Activated CD4-positive, alpha-beta memory T cell treated with anti-CD3 and anti-CD28 coated beads, Interleukin-2, amount 10 ng/mL, durations not matched to agents 7 days and 5 days (primary cell): ENCODE measurements at regions not wholly inside any gene's neighbourhood (a gene's known extent, or its start where the extent isn't known, plus 50 kb on each side); places are given as distances from the start of the nearest gene placed in this dataset.

Experiments
- CTCF ChIA-PET: fragments of 350-600 bp; sonication (Branson Sonifier 250); formaldehyde crosslinking; loops from one replicate; lab custom pipeline; 2021; ENCODE audit warnings: antibody characterized with exemption, inconsistent platforms; lab: Charles Lee
- POLR2A ChIA-PET: fragments of 350-600 bp; sonication (Branson Sonifier 250); formaldehyde crosslinking; loops from one replicate; lab custom pipeline; 2021; ENCODE audit warnings: antibody characterized with exemption; lab: Charles Lee
- DNase-seq: peaks from one replicate; pipeline ENCODE4 v3.0.0-alpha.2; 2020
- H3K27ac Mint-ChIP-seq: one replicate; pipeline ENCODE4 v1.8.0; 2021; ENCODE audit warnings: mild to moderate bottlenecking, mixed read lengths
- H3K27me3 Mint-ChIP-seq: one replicate; pipeline ENCODE4 v1.8.0; 2021; ENCODE audit warnings: mixed read lengths
- H3K36me3 Mint-ChIP-seq: one replicate; pipeline ENCODE4 v1.8.0; 2021; ENCODE audit warnings: low read depth, mixed read lengths
- H3K4me1 Mint-ChIP-seq: one replicate; pipeline ENCODE4 v1.8.0; 2021; ENCODE audit warnings: mixed read lengths
- H3K4me3 Mint-ChIP-seq: one replicate; pipeline ENCODE4 v1.8.0; 2021; ENCODE audit warnings: mild to moderate bottlenecking, mixed read lengths
- H3K9me3 Mint-ChIP-seq: one replicate; pipeline ENCODE4 v1.8.0; 2021; ENCODE audit warnings: mixed read lengths

- H3K4me1 Mint-ChIP-seq = no peaks in the 10 kb centered on the region
These were observed 75.0 kb upstream of the MSX2 start for GRCh38 chr5:174649391-174649790.

GRCh38 chr5:174654442-174654841 lies 69.9 kb upstream of the MSX2 start:
- ChIA-PET POLR2A (no interaction called here), CTCF (no interaction called here)
- no peaks in the 10 kb centered on the region for H3K4me1 Mint-ChIP-seq
- H3K36me3 Mint-ChIP-seq = no peaks in the 10 kb centered on the region
- no peak overlapping the region for H3K27ac Mint-ChIP-seq
- H3K9me3 Mint-ChIP-seq = no peaks in the 10 kb centered on the region
- no peaks in the 10 kb centered on the region for H3K27me3 Mint-ChIP-seq
- H3K4me3 Mint-ChIP-seq = no peak overlapping the region
- no peak for DNase-seq

More at GRCh38 chr5:174649391-174649790, 75.0 kb upstream of the MSX2 start:
- POLR2A ChIA-PET = no interaction called here
- Mint-ChIP-seq H3K27me3 (no peaks in the 10 kb centered on the region), H3K4me3 (no peak overlapping the region), H3K36me3 (no peaks in the 10 kb centered on the region), H3K9me3 (peaks cover 7% of the 10 kb centered on the region), H3K27ac (no peak overlapping the region)
- CTCF ChIA-PET = no interaction called here
- DNase-seq = no peak

- CTCF ChIA-PET = no interaction called here
These were observed 69.0 kb upstream of the MSX2 start for GRCh38 chr5:174655351-174655750.

DNA sequence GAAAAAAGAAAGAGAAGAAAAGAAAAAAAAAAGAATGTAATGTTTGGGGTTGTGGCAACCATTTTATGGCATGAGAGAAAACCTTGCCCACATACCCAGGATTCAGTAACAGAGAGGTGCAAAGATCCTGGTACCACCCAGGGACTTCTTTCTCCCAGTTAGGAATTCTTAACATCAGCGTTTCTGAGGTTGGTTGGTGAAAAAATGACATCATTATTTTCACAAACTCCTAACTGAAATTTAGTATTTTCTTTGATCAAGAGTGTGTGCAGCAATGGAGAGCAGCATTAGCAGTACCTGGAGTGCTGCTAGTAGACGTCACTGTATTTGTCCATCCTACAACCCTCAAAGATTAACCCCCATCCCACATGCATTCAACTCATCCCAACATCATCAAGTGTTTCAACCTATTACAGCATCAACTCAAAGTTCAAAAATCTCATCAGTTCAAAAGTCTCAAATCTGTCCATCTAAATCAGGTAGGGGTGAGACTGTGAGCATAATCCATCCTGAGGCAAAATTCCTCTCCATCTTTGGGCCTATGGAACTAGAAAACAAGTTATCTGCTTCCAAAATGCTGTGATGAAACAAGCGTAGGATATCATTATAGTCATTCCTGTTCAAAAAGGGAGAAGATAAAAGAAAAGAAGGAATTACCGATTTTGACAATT lies 60.1 kb upstream of the MSX2 start:
- ChIA-PET POLR2A (no interaction called here), CTCF (interaction anchor here (0.7 kb wide), 1 partner anchor 739 kb away, joined by 3 read pairs; no protein-coding TSS in a partner anchor)
- no peaks in the 10 kb centered on the region for H3K9me3 Mint-ChIP-seq
- H3K4me3 Mint-ChIP-seq = no peak overlapping the region
- DNase-seq = no peak
- H3K36me3 Mint-ChIP-seq = no peaks in the 10 kb centered on the region
- no peaks in the 10 kb centered on the region for H3K4me1 Mint-ChIP-seq
- no peaks in the 10 kb centered on the region for H3K27me3 Mint-ChIP-seq
- no peak overlapping the region for H3K27ac Mint-ChIP-seq

More at GRCh38 chr5:174655351-174655750, 69.0 kb upstream of the MSX2 start:
- DNase-seq = no peak
- Mint-ChIP-seq H3K9me3 (no peaks in the 10 kb centered on the region), H3K4me1 (no peaks in the 10 kb centered on the region), H3K4me3 (no peak overlapping the region), H3K36me3 (no peaks in the 10 kb centered on the region), H3K27ac (no peak overlapping the region), H3K27me3 (no peaks in the 10 kb centered on the region)
- POLR2A ChIA-PET = no interaction called here

DNA sequence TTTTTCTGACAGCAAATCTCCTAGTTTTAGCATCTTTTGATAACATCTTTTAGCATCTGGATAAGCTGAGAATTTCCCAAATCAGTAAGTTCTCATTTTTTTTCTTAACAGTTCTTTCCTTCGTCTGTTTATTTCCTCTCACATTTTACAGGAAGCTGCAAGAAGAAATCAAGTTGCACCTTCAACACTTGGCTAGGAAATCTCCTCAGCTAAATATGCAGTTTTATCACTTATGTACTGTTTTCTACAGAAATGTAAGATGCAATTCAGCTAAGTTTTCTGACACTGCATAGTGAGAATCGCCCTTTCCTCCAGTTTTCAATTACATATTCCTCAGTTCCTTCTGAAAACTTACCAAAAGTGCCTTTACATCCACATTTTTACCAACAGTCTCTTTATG lies 59.0 kb upstream of the MSX2 start:
- no peak overlapping the region for H3K27ac Mint-ChIP-seq

DNA sequence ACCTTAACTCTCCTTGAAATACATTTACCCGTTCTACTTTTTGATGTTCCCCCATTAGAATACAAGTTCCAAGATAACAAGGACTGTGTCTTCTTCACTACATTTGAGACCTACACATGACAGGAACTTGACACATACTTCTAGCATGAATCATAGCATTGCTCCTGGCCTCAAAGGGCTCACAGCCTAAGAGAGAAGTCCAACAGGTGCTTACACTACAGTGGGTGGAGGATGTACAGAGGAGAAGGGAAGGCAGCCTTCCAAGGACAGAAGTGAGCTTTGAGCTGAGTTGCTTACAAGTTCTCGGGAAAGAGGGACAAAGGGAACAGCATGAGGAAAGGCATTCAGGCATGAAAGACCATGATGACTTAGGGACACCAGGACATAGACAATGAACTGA lies 56.9 kb upstream of the MSX2 start:
- Mint-ChIP-seq H3K27me3 (no peaks in the 10 kb centered on the region), H3K4me1 (no peaks in the 10 kb centered on the region), H3K9me3 (no peaks in the 10 kb centered on the region), H3K36me3 (no peaks in the 10 kb centered on the region), H3K27ac (no peak overlapping the region), H3K4me3 (no peak overlapping the region)
- DNase-seq = no peak
- CTCF ChIA-PET = no interaction called here
- POLR2A ChIA-PET = no interaction called here

More for the DNA sequence above, 59.0 kb upstream of the MSX2 start:
- no peak for DNase-seq
- CTCF ChIA-PET = no interaction called here
- POLR2A ChIA-PET = no interaction called here
- no peaks in the 10 kb centered on the region for H3K4me1 Mint-ChIP-seq
- H3K27me3 Mint-ChIP-seq = no peaks in the 10 kb centered on the region
- no peaks in the 10 kb centered on the region for H3K36me3 Mint-ChIP-seq
- H3K4me3 Mint-ChIP-seq = no peak overlapping the region
- H3K9me3 Mint-ChIP-seq = no peaks in the 10 kb centered on the region

- no peak overlapping the region for H3K4me3 Mint-ChIP-seq
These were observed 56.0 kb upstream of the MSX2 start for GRCh38 chr5:174668349-174668748.

More at GRCh38 chr5:174668349-174668748, 56.0 kb upstream of the MSX2 start:
- Mint-ChIP-seq H3K4me1 (no peaks in the 10 kb centered on the region), H3K27ac (no peak overlapping the region), H3K9me3 (no peaks in the 10 kb centered on the region), H3K27me3 (no peaks in the 10 kb centered on the region), H3K36me3 (no peaks in the 10 kb centered on the region)
- DNase-seq = no peak
- ChIA-PET CTCF (no interaction called here), POLR2A (no interaction called here)
